ENCODE measurements at regions not wholly inside any gene's neighbourhood (a gene's known extent, or its start where the extent isn't known, plus 50 kb on each side); places are given as distances from the start of the nearest gene placed in this dataset.

DNA sequence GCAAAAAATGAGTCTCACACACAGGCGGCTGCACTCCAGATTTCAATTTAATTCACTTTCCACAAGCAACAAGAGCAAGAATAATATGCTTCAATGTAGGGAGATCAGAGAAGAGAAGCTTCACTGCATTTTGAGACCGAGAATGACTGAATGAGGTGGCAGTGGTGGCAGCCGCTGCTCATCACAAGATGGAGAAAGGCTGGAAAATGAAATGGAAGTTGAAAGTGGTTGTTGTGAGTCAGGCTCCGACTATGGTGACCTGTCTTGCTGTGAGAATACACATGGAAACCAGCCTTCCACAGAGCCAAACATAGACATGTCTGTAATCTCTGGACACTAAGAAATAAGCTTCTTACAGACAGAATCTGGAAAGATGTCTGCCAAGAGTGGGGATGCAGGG, 499.6 kb upstream of the LRRN3 start:
- TF ChIP-seq EZH2 (IDR thresholded peaks at IDR 0.05; ENCODE audit: insufficient read depth, poor library complexity, severe bottlenecking) (no peak), EZH2phosphoT487 (IDR thresholded peaks at IDR 0.05; ENCODE audit: insufficient read depth, low read depth) (no peak)
